ENCODE measurements at regions not wholly inside any gene's neighbourhood (a gene's known extent, or its start where the extent isn't known, plus 50 kb on each side); places are given as distances from the start of the nearest gene placed in this dataset.
A peak's percentile ranks its signal among the peaks of the same experiment; 100 is the strongest.
"Not testable (repeated sequence)": the region's sequence is repeated elsewhere in the genome, so short reads cannot be mapped to it uniquely, and the experiment has no call there.

GRCh38 chrX:13487731-13488505, 81.5 kb upstream of the EGFL6 start:
- ATAC-seq (ENCODE audit: low read depth) (peak; percentile 64), DNase-seq (ENCODE audit: low spot score) (no peak)
- no peaks in the 10 kb centered on the region for H3K9me3 ChIP-seq (ENCODE audit: severe bottlenecking)
- H3K27ac ChIP-seq (ENCODE audit: poor library complexity, severe bottlenecking) = peak overlapping the region; percentile 94
- H3K4me1 ChIP-seq (ENCODE audit: insufficient read depth, poor library complexity, severe bottlenecking) = peaks cover 32% of the 10 kb centered on the region
- peak; percentile 67 for TF ChIP-seq CTCF (IDR thresholded peaks at IDR 0.05; ENCODE audit: poor library complexity, severe bottlenecking)
- no peaks in the 10 kb centered on the region for H3K36me3 ChIP-seq (ENCODE audit: low read depth)
- no peaks in the 10 kb centered on the region for H3K27me3 ChIP-seq (ENCODE audit: insufficient read depth, poor library complexity, severe bottlenecking)
- no peak overlapping the region for H3K4me3 ChIP-seq (ENCODE audit: severe bottlenecking)

GRCh38 chrX:13485167-13485566, 84.2 kb upstream of the EGFL6 start:
- Histone ChIP-seq H3K36me3 (ENCODE audit: low read depth) (no peaks in the 10 kb centered on the region), H3K4me3 (ENCODE audit: severe bottlenecking) (no peak overlapping the region), H3K4me1 (ENCODE audit: insufficient read depth, poor library complexity, severe bottlenecking) (peaks cover 32% of the 10 kb centered on the region), H3K27ac (ENCODE audit: poor library complexity, severe bottlenecking) (no peak overlapping the region), H3K27me3 (ENCODE audit: insufficient read depth, poor library complexity, severe bottlenecking) (no peaks in the 10 kb centered on the region), H3K9me3 (ENCODE audit: severe bottlenecking) (no peaks in the 10 kb centered on the region)
- peak; percentile 63 for ATAC-seq (ENCODE audit: low read depth)
- TF ChIP-seq CTCF (IDR thresholded peaks at IDR 0.05; ENCODE audit: poor library complexity, severe bottlenecking) = no peak
- DNase-seq (ENCODE audit: low spot score) = no peak

GRCh38 chrX:13483773-13484172, 85.6 kb upstream of the EGFL6 start:
- H3K27me3 ChIP-seq (ENCODE audit: insufficient read depth, poor library complexity, severe bottlenecking) = no peaks in the 10 kb centered on the region
- no peaks in the 10 kb centered on the region for H3K9me3 ChIP-seq (ENCODE audit: severe bottlenecking)
- no peaks in the 10 kb centered on the region for H3K36me3 ChIP-seq (ENCODE audit: low read depth)
- TF ChIP-seq CTCF (IDR thresholded peaks at IDR 0.05; ENCODE audit: poor library complexity, severe bottlenecking) = no peak
- DNase-seq (ENCODE audit: low spot score) (no peak), ATAC-seq (ENCODE audit: low read depth) (no peak)
- peaks cover 23% of the 10 kb centered on the region for H3K4me1 ChIP-seq (ENCODE audit: insufficient read depth, poor library complexity, severe bottlenecking)
- no peak overlapping the region for H3K27ac ChIP-seq (ENCODE audit: poor library complexity, severe bottlenecking)
- no peak overlapping the region for H3K4me3 ChIP-seq (ENCODE audit: severe bottlenecking)

- DNase-seq (ENCODE audit: low spot score) (no peak), ATAC-seq (ENCODE audit: low read depth) (no peak)
- H3K27me3 ChIP-seq (ENCODE audit: insufficient read depth, poor library complexity, severe bottlenecking) = no peaks in the 10 kb centered on the region
- peaks cover 21% of the 10 kb centered on the region for H3K4me1 ChIP-seq (ENCODE audit: insufficient read depth, poor library complexity, severe bottlenecking)
- H3K9me3 ChIP-seq (ENCODE audit: severe bottlenecking) = no peaks in the 10 kb centered on the region
- no peak for TF ChIP-seq CTCF (IDR thresholded peaks at IDR 0.05; ENCODE audit: poor library complexity, severe bottlenecking)
- no peaks in the 10 kb centered on the region for H3K36me3 ChIP-seq (ENCODE audit: low read depth)
- H3K4me3 ChIP-seq (ENCODE audit: severe bottlenecking) = no peak overlapping the region
- H3K27ac ChIP-seq (ENCODE audit: poor library complexity, severe bottlenecking) = no peak overlapping the region
Measured at GRCh38 chrX:13482746-13483541, 86.5 kb upstream of the EGFL6 start.

GRCh38 chrX:13480780-13481179, 88.6 kb upstream of the EGFL6 start:
- not testable (repeated sequence) for H3K27me3 ChIP-seq (ENCODE audit: insufficient read depth, poor library complexity, severe bottlenecking); H3K9me3 ChIP-seq (ENCODE audit: severe bottlenecking); ATAC-seq (ENCODE audit: low read depth); H3K36me3 ChIP-seq (ENCODE audit: low read depth); DNase-seq (ENCODE audit: low spot score); H3K4me3 ChIP-seq (ENCODE audit: severe bottlenecking); H3K4me1 ChIP-seq (ENCODE audit: insufficient read depth, poor library complexity, severe bottlenecking); H3K27ac ChIP-seq (ENCODE audit: poor library complexity, severe bottlenecking)
